Ovary (tissue), 7 donors: ENCODE measurements at regions not wholly inside any gene's neighbourhood (a gene's known extent, or its start where the extent isn't known, plus 50 kb on each side); places are given as distances from the start of the nearest gene placed in this dataset.

Source experiments
- DNase-seq, 5 donors: peaks; one replicate each; pipeline ENCODE4 v3.0.0-alpha.2; 2019 to 2020
- H3K27ac ChIP-seq, 2 donors: fragments of 200-600 bp; one replicate each; pipeline versions ENCODE4 v1.5.1 to v1.8.0; 2019 to 2022
- H3K27me3 ChIP-seq: fragments of 200-600 bp; one replicate; pipeline ENCODE4 v1.8.0; 2022
- H3K36me3 ChIP-seq: fragments of 200-600 bp; sonication (generic); one replicate; pipeline ENCODE4 v1.5.1; 2019
- H3K4me1 ChIP-seq: one replicate; pipeline ENCODE4 v1.8.1; 2013; ENCODE audit warnings: mild to moderate bottlenecking, moderate library complexity; ENCODE audit not compliant: insufficient read depth
- H3K4me3 ChIP-seq: fragments of 200-600 bp; sonication (generic); one replicate; pipeline ENCODE4 v1.5.1; 2017
- H3K9me3 ChIP-seq, 2 donors: fragments of 200-600 bp in 1 of 2; sonication (generic) in 1 of 2; one replicate each; pipeline versions ENCODE4 v1.5.1 to v1.8.1; 2013 to 2019; ENCODE audit warnings: mild to moderate bottlenecking in 1 of 2, moderate library complexity in 1 of 2
- EP300 ChIP-seq: sonication (generic); formaldehyde crosslinking; IDR thresholded peaks from one replicate; pipeline ENCODE4 v1.6.1; 2017; ENCODE audit warnings: antibody characterized with exemption
- POLR2A ChIP-seq: fragments of 450-650 bp; IDR thresholded peaks from one replicate; pipeline ENCODE4 v1.6.1; 2017; ENCODE audit warnings: antibody characterized with exemption, mild to moderate bottlenecking, moderate library complexity
- WGBS, 3 donors: extraction: QIAGEN DNeasy Blood & Tissue Kit in 1 of 3; methylation state at CpG; one replicate each; pipeline versions ENCODE4 v1.1.5 to v1.1.7; 2013 to 2017; 5-methylcytosine and 5-hydroxymethylcytosine counted together
- intact Hi-C, 4 donors: fragments of 100-400 bp; cut with DNase I; formaldehyde crosslinking; loops; one replicate each; pipeline versions ENCODE4 v1.11.0 to v1.15.1; 2022 to 2023
- TF ChIP-seq, protein P1 (sequence below), 3 donors: fragments of 450-650 bp in 2 of 3; fragments of 200-600 bp in 1 of 3; IDR thresholded peaks; one replicate each; pipeline versions ENCODE4 v1.5.1 to v1.8.0; 2016 to 2022; ENCODE audit warnings: antibody characterized with exemption in 3 of 3, mild to moderate bottlenecking in 1 of 3
- donor health status: DM: no; HTN: no; CAD: no; lungs with moderate emphysema.
- donor health status: DM: no; HTN: no; CAD: no.
- donor health status: Bipolar disorder and iron deficiency.
- donor health status: DM: no; HTN: no; CAD: no.
- donor health status: DM: yes; HTN: yes; CAD: no.

DNA sequence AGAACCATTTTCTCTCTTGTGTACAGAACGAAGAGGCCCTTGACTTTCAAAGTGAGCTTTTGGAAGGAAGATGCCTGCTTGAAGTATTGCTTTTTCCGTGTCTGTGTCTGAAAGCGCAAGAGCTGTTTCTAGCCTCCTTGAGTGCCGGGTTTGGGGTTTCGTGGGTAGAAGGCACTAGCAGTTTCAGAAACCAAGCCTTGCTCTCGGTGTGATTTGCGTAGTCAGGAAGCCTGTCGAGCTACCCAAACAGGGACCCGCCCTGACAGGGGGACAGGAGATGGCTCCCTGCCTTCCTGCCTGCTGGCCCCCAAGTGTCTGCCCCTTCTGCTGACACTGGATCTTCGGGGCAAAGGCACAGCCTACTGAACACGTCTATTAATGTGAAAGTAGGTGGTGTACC lies 322.0 kb downstream of the MAF start:
- Histone ChIP-seq H3K9me3 (no peaks in the 10 kb centered on the region), H3K27ac (no peak overlapping the region), H3K36me3 (no peaks in the 10 kb centered on the region), H3K4me3 (no peak overlapping the region), H3K27me3 (no peaks in the 10 kb centered on the region), H3K4me1 (peaks cover 6% of the 10 kb centered on the region)
- TF ChIP-seq, protein P1, sequence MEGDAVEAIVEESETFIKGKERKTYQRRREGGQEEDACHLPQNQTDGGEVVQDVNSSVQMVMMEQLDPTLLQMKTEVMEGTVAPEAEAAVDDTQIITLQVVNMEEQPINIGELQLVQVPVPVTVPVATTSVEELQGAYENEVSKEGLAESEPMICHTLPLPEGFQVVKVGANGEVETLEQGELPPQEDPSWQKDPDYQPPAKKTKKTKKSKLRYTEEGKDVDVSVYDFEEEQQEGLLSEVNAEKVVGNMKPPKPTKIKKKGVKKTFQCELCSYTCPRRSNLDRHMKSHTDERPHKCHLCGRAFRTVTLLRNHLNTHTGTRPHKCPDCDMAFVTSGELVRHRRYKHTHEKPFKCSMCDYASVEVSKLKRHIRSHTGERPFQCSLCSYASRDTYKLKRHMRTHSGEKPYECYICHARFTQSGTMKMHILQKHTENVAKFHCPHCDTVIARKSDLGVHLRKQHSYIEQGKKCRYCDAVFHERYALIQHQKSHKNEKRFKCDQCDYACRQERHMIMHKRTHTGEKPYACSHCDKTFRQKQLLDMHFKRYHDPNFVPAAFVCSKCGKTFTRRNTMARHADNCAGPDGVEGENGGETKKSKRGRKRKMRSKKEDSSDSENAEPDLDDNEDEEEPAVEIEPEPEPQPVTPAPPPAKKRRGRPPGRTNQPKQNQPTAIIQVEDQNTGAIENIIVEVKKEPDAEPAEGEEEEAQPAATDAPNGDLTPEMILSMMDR (IDR thresholded peaks at IDR 0.05): no peak
- TF ChIP-seq EP300: no peak
- TF ChIP-seq POLR2A: no peak
- no peak for DNase-seq
- WGBS, 3 donors: 90 to 94% (median 93%) methylated on average over 11 of the region's 11 CpGs
- intact Hi-C loops: no loop called here

DNA sequence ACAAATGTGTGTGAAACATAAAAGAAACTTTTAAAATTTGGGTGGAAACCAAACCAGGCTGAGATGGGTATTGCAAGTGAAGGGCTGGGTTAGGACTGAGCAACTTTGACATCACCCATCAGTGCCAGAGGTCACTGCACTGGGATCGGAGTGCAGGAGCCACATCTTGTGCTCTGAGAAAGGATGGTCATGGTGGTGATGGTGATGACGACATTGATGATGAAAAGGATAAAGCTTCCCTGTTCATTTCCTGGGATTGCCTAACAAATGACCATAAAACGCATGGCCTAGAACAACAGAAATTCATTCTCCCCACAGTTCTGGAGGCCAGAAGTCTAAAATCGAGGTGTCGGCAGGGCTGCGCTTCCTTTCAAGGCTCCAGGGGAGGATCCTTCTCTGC lies 324.0 kb downstream of the MAF start:
- Histone ChIP-seq H3K4me3 (no peak overlapping the region), H3K27me3 (no peaks in the 10 kb centered on the region), H3K9me3 (no peaks in the 10 kb centered on the region), H3K27ac (no peak overlapping the region), H3K4me1 (peaks cover 6% of the 10 kb centered on the region), H3K36me3 (no peaks in the 10 kb centered on the region)
- no peak for DNase-seq
- TF ChIP-seq POLR2A (no peak), EP300 (no peak)
- TF ChIP-seq, protein P1 (IDR thresholded peaks at IDR 0.05): no peak
- intact Hi-C loops: no loop called here
- WGBS, 3 donors: 94 to 96% (median 96%) methylated on average over 6 of the region's 6 CpGs

DNA sequence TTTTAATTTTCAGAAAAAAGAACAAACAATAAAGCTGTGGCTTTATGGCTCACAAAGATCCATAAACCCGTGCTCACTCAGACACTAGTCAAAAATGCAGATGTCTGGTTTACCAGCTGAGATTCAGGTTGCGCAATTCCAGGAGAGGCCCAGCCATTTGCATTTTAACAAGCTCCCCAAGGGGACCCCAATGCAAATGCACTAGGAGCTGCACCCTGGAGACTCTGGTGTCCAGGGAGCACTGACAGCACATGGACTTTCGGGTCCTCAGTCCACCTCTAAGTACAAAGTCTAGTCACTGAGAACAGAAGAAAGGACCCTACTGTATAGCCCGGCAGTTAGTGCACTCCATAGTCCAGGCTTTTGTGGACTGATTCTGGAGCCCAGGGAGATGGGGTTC lies 326.3 kb downstream of the MAF start:
- Histone ChIP-seq H3K9me3 (no peaks in the 10 kb centered on the region), H3K36me3 (no peaks in the 10 kb centered on the region), H3K27me3 (no peaks in the 10 kb centered on the region), H3K27ac (no peak overlapping the region), H3K4me1 (peaks cover 3% of the 10 kb centered on the region), H3K4me3 (no peak overlapping the region)
- intact Hi-C loops: no loop called here
- no peak for DNase-seq
- no peak for TF ChIP-seq EP300
- TF ChIP-seq, protein P1 (IDR thresholded peaks at IDR 0.05): no peak
- TF ChIP-seq POLR2A: no peak
- 92 to 98% (median 94%) methylated on average over 4 of the region's 4 CpGs for WGBS, 3 donors

DNA sequence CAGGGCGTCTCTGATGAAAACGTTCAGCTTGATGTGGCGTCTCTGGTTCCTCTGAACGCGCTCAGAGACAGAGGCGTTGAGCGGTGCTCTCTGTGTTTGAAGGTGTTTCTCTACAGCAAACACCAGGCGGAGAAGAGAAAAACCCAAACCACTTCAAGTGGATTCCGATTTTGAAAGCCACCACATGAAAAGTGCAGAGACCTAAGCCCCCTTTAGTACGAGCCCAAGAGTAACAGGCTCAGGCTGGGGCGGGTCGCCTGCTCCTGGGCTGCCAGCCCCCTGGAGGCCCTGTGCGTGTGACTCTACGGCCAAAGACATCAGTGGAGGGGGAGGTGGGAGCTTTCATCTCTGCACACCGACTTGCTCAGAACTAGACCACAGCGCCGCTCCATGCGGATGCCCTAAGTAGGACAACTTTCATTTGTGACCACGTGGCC lies 328.4 kb downstream of the MAF start:
- 94 to 98% (median 96%) methylated on average over 19 of the region's 19 CpGs for WGBS, 3 donors
- intact Hi-C loops: no loop called here
- TF ChIP-seq, protein P1 (IDR thresholded peaks at IDR 0.05): no peak
- TF ChIP-seq POLR2A (no peak), EP300 (no peak)

DNA sequence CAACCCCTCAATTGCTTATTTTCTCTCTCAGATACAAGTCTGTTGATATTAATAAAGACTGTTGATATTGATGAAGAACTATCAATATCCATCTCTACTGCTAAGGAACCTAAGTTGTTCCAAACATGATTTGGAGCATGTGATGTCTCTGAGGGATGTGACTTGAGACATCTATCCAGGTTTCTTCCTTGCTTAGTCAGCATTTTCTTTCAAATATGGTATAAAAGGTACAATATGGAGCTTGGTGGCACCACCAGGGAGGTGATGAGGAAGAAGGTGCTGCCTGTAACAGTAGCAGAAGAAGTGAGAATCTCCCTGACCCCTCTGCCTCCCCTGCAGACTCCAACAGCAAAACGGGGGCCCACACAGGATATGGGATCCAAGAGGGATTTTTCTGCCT lies 329.0 kb downstream of the MAF start:
- H3K4me3 ChIP-seq: no peak overlapping the region
- no peak overlapping the region for H3K27ac ChIP-seq
- no peak for TF ChIP-seq EP300
- no peak for TF ChIP-seq POLR2A
- TF ChIP-seq, protein P1 (IDR thresholded peaks at IDR 0.05): no peak
- intact Hi-C loops: no loop called here
- no peak for DNase-seq
- H3K9me3 ChIP-seq: no peaks in the 10 kb centered on the region
- H3K36me3 ChIP-seq: no peaks in the 10 kb centered on the region
- WGBS, 3 donors: 0% methylated on average over 1 of the region's 1 CpG
- no peaks in the 10 kb centered on the region for H3K4me1 ChIP-seq
- no peaks in the 10 kb centered on the region for H3K27me3 ChIP-seq

More for the DNA sequence above, 328.4 kb downstream of the MAF start:
- H3K27ac ChIP-seq: no peak overlapping the region
- H3K27me3 ChIP-seq: no peaks in the 10 kb centered on the region
- no peak overlapping the region for H3K4me3 ChIP-seq
- no peaks in the 10 kb centered on the region for H3K36me3 ChIP-seq
- DNase-seq: no peak
- H3K4me1 ChIP-seq: no peaks in the 10 kb centered on the region
- H3K9me3 ChIP-seq: no peaks in the 10 kb centered on the region
